ENCODE measurements at regions not wholly inside any gene's neighbourhood (a gene's known extent, or its start where the extent isn't known, plus 50 kb on each side); places are given as distances from the start of the nearest gene placed in this dataset.

- intact Hi-C loops (cut with DNase I; ENCODE audit: low total_unique reads), result no loop called here
- no peak for DNase-seq
- Histone ChIP-seq H3K4me1 (no peaks in the 10 kb centered on the region), H3K27ac (no peak overlapping the region), H3K36me3 (no peaks in the 10 kb centered on the region), H3K4me3 (no peak overlapping the region), H3K9me3 (no peaks in the 10 kb centered on the region), H3K27me3 (no peaks in the 10 kb centered on the region)
- in situ Hi-C loops (cut with MboI; ENCODE audit: low pct_ligation_motif_present in 1 of 4, low pct_unique_long_range_greater_than_20kb in 1 of 4, low sequenced_read_pairs in 3 of 4), result no loop called here
- TF ChIP-seq EP300 (IDR thresholded peaks at IDR 0.05; ENCODE audit: low read depth) (no peak), POLR2AphosphoS5 (IDR thresholded peaks at IDR 0.05) (no peak), POLR2A (IDR thresholded peaks at IDR 0.05) (no peak), CTCF (IDR thresholded peaks at IDR 0.05) (no peak)
- WGBS, 2 donors (ENCODE audit: low coverage in 1 of 2), result 74 to 93% methylated on average over 3 to 7 of the region's 7 CpGs
These were observed 282.1 kb downstream of the VGLL3 start for GRCh38 chr3:86708893-86709292.

GRCh38 chr3:86702381-86702958, 288.5 kb downstream of the VGLL3 start:
- TF ChIP-seq POLR2AphosphoS5 (IDR thresholded peaks at IDR 0.05) (no peak), CTCF (IDR thresholded peaks at IDR 0.05) (peak in 3 of 5 experiments; percentile 10 to 20 (median 18)), EP300 (IDR thresholded peaks at IDR 0.05; ENCODE audit: low read depth) (no peak)
- no peak overlapping the region for H3K27ac ChIP-seq
- H3K4me1 ChIP-seq, result no peaks in the 10 kb centered on the region
- H3K4me3 ChIP-seq, result no peak overlapping the region
- no peaks in the 10 kb centered on the region for H3K9me3 ChIP-seq
- no peaks in the 10 kb centered on the region for H3K36me3 ChIP-seq
- 0 to 13% methylated on average over 1 of the region's 1 CpG for WGBS, 2 donors (ENCODE audit: low coverage in 1 of 2)
- no peaks in the 10 kb centered on the region for H3K27me3 ChIP-seq
- no peak for DNase-seq
- intact Hi-C loops (cut with DNase I; ENCODE audit: low total_unique reads) (no loop called here), in situ Hi-C loops (cut with MboI; ENCODE audit: low pct_ligation_motif_present in 1 of 4, low pct_unique_long_range_greater_than_20kb in 1 of 4, low sequenced_read_pairs in 3 of 4) (no loop called here)

- no peak for DNase-seq
- WGBS, 2 donors (ENCODE audit: low coverage in 1 of 2), result 83 to 100% methylated on average over 1 to 5 of the region's 5 CpGs
- Histone ChIP-seq H3K36me3 (no peaks in the 10 kb centered on the region), H3K9me3 (no peaks in the 10 kb centered on the region), H3K27ac (no peak overlapping the region), H3K27me3 (no peaks in the 10 kb centered on the region), H3K4me1 (no peaks in the 10 kb centered on the region), H3K4me3 (no peak overlapping the region)
- in situ Hi-C loops (cut with MboI; ENCODE audit: low pct_ligation_motif_present in 1 of 4, low pct_unique_long_range_greater_than_20kb in 1 of 4, low sequenced_read_pairs in 3 of 4) (no loop called here), intact Hi-C loops (cut with DNase I; ENCODE audit: low total_unique reads) (no loop called here)
- no peak for TF ChIP-seq CTCF (IDR thresholded peaks at IDR 0.05)
- TF ChIP-seq EP300 (IDR thresholded peaks at IDR 0.05; ENCODE audit: low read depth), result no peak
- no peak for TF ChIP-seq POLR2AphosphoS5 (IDR thresholded peaks at IDR 0.05)
- TF ChIP-seq POLR2A (IDR thresholded peaks at IDR 0.05), result no peak
These were observed 295.2 kb downstream of the VGLL3 start for GRCh38 chr3:86695752-86696151.

GRCh38 chr3:86673991-86674390, 317.0 kb downstream of the VGLL3 start:
- no peak for TF ChIP-seq POLR2AphosphoS5 (IDR thresholded peaks at IDR 0.05)
- TF ChIP-seq CTCF (IDR thresholded peaks at IDR 0.05), result no peak
- Histone ChIP-seq H3K9me3 (no peaks in the 10 kb centered on the region), H3K27me3 (no peaks in the 10 kb centered on the region), H3K4me3 (no peak overlapping the region), H3K36me3 (no peaks in the 10 kb centered on the region), H3K4me1 (no peaks in the 10 kb centered on the region), H3K27ac (no peak overlapping the region)
- no peak for DNase-seq
- in situ Hi-C loops (cut with MboI; ENCODE audit: low pct_ligation_motif_present in 1 of 4, low pct_unique_long_range_greater_than_20kb in 1 of 4, low sequenced_read_pairs in 3 of 4), result no loop called here
- intact Hi-C loops (cut with DNase I; ENCODE audit: low total_unique reads), result no loop called here

Data from transverse colon (tissue), 4 donors.